Smooth muscle cell (in vitro differentiated cells): ENCODE measurements at regions not wholly inside any gene's neighbourhood (a gene's known extent, or its start where the extent isn't known, plus 50 kb on each side); places are given as distances from the start of the nearest gene placed in this dataset.

ENCODE experiments used
- DNase-seq: peaks from one replicate; lab custom pipeline; 2025; ENCODE audit not compliant: unreplicated experiment; lab: John Stamatoyannopoulos, UW
- H2AFZ ChIP-seq: fragments of 200-600 bp; sonication (generic); 2 replicates; pipeline ENCODE4 v1.6.0; 2016; ENCODE audit warnings: antibody characterized with exemption, low read depth, mild to moderate bottlenecking
- H3F3A ChIP-seq: fragments of 200-600 bp; sonication (generic); 2 replicates; pipeline ENCODE4 v1.6.0; 2017; ENCODE audit warnings: antibody characterized with exemption, low read depth
- H3K27ac ChIP-seq: fragments of 200-600 bp; sonication (generic); 2 replicates; pipeline ENCODE4 v1.5.1; 2016; ENCODE audit warnings: low read depth, mild to moderate bottlenecking
- H3K27me3 ChIP-seq: fragments of 200-600 bp; sonication (generic); 2 replicates; pipeline ENCODE4 v1.6.1; 2016; ENCODE audit warnings: low read depth, mild to moderate bottlenecking
- H3K36me3 ChIP-seq: fragments of 200-600 bp; sonication (generic); 2 replicates; pipeline ENCODE4 v1.5.1; 2016; ENCODE audit warnings: low read depth
- H3K4me1 ChIP-seq: fragments of 200-600 bp; sonication (generic); 2 replicates; pipeline ENCODE4 v1.5.1; 2016; ENCODE audit warnings: low read depth
- H3K4me2 ChIP-seq: fragments of 200-600 bp; sonication (generic); 2 replicates; pipeline ENCODE4 v1.6.0; 2016; ENCODE audit warnings: mild to moderate bottlenecking
- H3K4me3 ChIP-seq: fragments of 200-600 bp; sonication (generic); 2 replicates; pipeline ENCODE4 v1.5.1; 2016; ENCODE audit warnings: mild to moderate bottlenecking
- H3K79me2 ChIP-seq: fragments of 200-600 bp; sonication (generic); 2 replicates; pipeline ENCODE4 v1.6.0; 2016; ENCODE audit warnings: low read depth, mild to moderate bottlenecking
- H3K9ac ChIP-seq: fragments of 200-600 bp; sonication (generic); 2 replicates; pipeline ENCODE4 v1.6.0; 2016; ENCODE audit warnings: low read depth
- H3K9me3 ChIP-seq: fragments of 200-600 bp; sonication (generic); replicated peaks from 2 replicates; pipeline ENCODE4 v1.5.1; 2016; ENCODE audit warnings: low read depth
- H4K20me1 ChIP-seq: fragments of 200-600 bp; sonication (generic); 2 replicates; pipeline ENCODE4 v1.6.0; 2016; ENCODE audit warnings: low read depth
- WGBS: methylation state at CpG from one replicate; pipeline ENCODE4 v1.1.7; 2016; ENCODE audit warnings: low lambda C conversion rate; 5-methylcytosine and 5-hydroxymethylcytosine counted together
- TF ChIP-seq, protein P1 (sequence below): fragments of 200-600 bp; sonication (generic); IDR thresholded peaks from 2 replicates; pipeline ENCODE4 v1.5.1; 2017; ENCODE audit warnings: borderline replicate concordance, mild to moderate bottlenecking, antibody characterized with exemption; ENCODE audit not compliant: insufficient read depth, poor library complexity, severe bottlenecking

DNA sequence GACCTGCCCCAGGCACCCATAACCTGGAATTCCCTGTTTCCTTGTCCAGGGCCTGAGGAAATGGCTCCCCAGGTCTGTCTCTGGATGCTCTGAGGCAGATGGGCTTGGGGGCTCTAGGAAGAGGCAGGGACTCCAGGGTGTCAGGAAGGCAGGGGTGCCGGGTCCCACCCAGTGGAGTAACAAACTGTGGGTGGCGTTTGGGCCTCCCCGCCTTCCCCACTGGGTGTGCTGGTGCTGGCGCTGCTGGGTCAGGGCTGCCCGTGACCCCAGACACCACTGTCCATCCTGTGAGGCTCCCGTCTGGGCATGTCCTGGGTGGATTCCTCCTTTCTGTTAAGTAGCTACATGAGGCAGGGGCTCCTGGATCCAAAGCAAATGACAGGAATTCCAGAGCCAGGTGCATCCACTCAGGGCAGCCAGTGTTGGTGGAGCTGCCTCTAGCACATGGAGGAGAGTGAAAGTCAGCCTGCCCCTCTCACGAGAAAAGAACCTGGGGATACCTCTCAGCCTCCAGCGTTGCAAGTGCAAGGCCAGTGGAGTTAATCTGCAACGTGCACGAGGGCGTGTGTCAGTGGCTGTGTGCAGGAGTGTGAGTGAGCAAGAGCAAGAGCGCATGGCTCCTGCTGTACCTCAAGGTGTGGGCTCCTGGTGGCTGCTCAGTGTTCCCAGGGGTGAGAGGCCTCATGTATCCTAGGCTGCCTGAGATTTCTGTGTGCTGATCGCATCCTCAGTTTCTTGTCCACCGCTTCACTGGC lies 403.1 kb downstream of the TMEM121 start:
- Histone ChIP-seq H3K4me1 (no peaks in the 10 kb centered on the region), H3K36me3 (no peaks in the 10 kb centered on the region), H2AFZ (no peak overlapping the region), H3K27ac (no peak overlapping the region), H4K20me1 (no peaks in the 10 kb centered on the region), H3K79me2 (no peaks in the 10 kb centered on the region), H3F3A (no peaks in the 10 kb centered on the region), H3K27me3 (no peaks in the 10 kb centered on the region), H3K9me3 (peaks cover 16% of the 10 kb centered on the region), H3K9ac (no peak overlapping the region), H3K4me3 (no peak overlapping the region), H3K4me2 (no peak overlapping the region)
- DNase-seq: no peak
- 81% methylated on average over 14 of the region's 14 CpGs for WGBS
- TF ChIP-seq, protein P1, sequence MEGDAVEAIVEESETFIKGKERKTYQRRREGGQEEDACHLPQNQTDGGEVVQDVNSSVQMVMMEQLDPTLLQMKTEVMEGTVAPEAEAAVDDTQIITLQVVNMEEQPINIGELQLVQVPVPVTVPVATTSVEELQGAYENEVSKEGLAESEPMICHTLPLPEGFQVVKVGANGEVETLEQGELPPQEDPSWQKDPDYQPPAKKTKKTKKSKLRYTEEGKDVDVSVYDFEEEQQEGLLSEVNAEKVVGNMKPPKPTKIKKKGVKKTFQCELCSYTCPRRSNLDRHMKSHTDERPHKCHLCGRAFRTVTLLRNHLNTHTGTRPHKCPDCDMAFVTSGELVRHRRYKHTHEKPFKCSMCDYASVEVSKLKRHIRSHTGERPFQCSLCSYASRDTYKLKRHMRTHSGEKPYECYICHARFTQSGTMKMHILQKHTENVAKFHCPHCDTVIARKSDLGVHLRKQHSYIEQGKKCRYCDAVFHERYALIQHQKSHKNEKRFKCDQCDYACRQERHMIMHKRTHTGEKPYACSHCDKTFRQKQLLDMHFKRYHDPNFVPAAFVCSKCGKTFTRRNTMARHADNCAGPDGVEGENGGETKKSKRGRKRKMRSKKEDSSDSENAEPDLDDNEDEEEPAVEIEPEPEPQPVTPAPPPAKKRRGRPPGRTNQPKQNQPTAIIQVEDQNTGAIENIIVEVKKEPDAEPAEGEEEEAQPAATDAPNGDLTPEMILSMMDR: no peak

DNA sequence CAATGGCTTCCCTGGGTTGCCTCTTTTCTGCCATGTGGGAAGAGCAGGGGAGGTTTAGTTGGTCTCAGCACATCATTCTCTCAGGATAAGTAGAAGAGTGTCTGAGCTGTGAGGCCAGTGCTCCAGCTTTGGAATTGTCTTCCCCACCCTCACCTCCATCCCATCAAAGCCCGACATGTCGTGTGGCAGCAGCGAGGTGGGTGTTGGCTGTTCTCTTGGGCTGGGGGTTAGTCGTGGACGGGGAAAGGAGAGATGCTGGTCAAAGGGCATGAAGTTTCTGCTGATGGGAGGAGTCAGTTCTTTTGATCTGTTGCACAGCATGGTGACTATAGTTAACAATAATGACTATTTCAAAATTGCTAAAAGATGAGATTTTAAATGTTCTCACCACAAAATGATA lies 404.2 kb downstream of the TMEM121 start:
- Histone ChIP-seq H3K36me3 (no peaks in the 10 kb centered on the region), H3K9ac (no peak overlapping the region), H3K4me2 (no peak overlapping the region), H3K79me2 (no peaks in the 10 kb centered on the region), H4K20me1 (no peaks in the 10 kb centered on the region), H3K4me3 (no peak overlapping the region), H2AFZ (no peak overlapping the region), H3K27ac (no peak overlapping the region), H3F3A (no peaks in the 10 kb centered on the region), H3K4me1 (no peaks in the 10 kb centered on the region), H3K27me3 (no peaks in the 10 kb centered on the region), H3K9me3 (peaks cover 16% of the 10 kb centered on the region)
- TF ChIP-seq, protein P1: no peak
- WGBS: 81% methylated on average over 5 of the region's 5 CpGs
- no peak for DNase-seq

DNA sequence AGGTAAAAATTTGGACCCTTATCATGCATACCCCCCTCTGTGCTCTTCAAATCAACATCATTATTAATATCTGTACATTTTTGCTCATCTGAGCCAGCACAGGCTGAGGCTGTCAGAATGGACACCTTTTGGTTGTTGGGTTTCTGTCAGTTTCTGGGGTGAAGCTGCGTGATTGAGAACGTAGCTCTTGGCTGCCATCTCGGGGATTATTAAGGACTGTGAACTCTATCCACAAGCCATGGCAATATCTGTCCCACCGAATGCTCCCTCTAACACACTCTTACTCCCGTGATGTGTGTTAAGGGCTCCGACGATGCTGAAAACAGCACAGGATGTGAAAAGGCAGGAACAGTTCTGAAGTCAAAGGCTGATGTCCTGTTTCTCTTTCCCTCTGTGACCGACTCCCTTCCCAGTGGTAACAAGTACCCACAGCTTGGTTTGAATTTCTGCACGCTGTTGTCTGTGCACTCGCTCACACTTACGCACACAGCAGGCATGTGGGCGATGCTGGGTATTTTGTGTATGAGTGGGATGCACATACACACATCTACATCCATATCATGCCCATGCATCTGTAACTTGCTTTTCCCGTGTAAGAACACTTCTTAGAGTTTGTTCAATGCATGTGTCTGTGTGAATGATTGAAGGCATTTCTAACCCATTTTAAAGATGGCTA lies 405.6 kb downstream of the TMEM121 start:
- H3K4me2 ChIP-seq: no peak overlapping the region
- H3K79me2 ChIP-seq: no peaks in the 10 kb centered on the region
- H3K4me3 ChIP-seq: no peak overlapping the region
- DNase-seq: no peak
- no peaks in the 10 kb centered on the region for H3K27me3 ChIP-seq
- no peaks in the 10 kb centered on the region for H3K36me3 ChIP-seq
- peaks cover 16% of the 10 kb centered on the region for H3K9me3 ChIP-seq
- H3F3A ChIP-seq: no peaks in the 10 kb centered on the region
- H3K4me1 ChIP-seq: no peaks in the 10 kb centered on the region
- WGBS: 77% methylated on average over 13 of the region's 13 CpGs
- no peak overlapping the region for H2AFZ ChIP-seq
- no peaks in the 10 kb centered on the region for H4K20me1 ChIP-seq
- TF ChIP-seq, protein P1: no peak
- H3K27ac ChIP-seq: no peak overlapping the region
- H3K9ac ChIP-seq: no peak overlapping the region
